ENCODE measurements at regions not wholly inside any gene's neighbourhood (a gene's known extent, or its start where the extent isn't known, plus 50 kb on each side); places are given as distances from the start of the nearest gene placed in this dataset.

DNA sequence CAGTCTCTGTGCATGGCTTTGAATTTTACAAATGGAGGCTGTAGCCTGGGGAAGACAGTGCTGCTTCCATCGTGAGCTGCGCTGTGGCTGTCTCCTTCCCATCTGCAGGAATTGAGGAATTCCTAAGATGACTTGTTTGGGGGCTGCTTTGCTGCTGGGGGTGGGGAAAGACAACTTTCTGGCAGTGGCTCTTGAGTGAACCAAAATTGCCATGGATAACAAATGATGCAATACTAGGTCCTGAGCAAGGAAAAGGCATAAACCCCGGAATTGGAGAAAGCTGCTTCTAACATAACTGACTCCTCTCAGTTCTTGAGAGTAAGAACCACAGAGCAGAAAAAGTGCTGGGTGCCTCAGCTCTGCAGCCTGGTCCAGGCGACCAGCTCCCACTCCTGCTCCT lies 245.0 kb upstream of the RPL38 start:
- DNase-seq, result no peak

DNA sequence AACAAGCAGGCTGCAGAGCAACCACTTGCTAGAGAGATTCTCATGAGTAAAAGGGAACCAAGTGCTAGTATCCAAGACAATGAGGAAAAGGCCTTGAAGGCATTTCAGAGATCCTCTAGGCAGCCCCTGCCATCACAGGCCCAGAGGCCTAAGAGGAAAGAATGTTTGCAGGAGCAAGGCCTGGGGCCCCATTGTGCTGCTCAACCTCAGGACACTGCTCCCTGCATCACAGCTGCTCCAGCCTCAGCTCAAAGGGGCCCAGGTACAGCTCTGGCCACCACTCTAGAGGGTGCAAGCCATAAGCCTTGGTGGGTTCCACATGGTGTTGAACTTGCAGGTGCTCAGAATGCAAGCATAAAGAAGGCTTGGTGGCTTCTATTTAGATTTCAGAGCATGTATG lies 243.0 kb upstream of the RPL38 start:
- no peak for DNase-seq

DNA sequence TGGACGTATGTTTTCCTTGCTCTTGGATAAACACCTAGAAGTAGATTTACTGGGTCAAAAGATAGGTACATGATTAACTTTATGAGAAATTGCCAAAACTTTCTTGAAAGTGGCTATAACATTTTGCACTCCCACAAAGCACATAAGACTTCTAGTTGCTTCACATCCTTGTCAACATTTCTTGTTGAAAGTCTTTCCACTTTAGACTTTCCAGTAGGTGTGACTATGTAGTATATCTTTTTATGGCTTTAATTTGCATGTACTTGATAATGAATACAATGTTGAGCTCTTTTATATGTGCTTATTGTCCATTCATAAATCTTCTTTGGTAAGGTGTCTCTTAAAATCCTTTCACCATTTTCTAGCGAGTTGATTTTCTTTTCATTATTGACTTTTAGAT lies 241.2 kb upstream of the RPL38 start:
- no peak for DNase-seq

DNA sequence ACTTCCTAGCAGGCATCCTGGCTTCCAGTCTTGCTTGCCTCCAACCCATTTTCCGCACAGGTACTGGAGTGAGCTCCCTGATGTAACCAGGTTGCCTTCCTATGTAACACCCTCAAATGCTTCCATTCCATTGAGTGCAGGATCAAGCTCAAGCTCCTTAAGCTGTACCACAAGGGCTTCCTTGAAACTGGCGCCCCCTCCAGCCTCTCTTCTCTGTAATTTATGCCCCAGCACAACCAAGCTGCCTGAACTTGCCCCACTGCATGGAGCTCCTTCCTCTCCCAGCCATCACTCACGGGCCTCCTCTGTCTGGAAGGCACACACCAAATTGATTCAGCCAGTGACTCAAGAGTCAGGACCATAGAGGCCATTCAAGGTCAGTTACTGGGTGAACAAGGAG lies 234.8 kb upstream of the RPL38 start:
- no peak for DNase-seq

DNA sequence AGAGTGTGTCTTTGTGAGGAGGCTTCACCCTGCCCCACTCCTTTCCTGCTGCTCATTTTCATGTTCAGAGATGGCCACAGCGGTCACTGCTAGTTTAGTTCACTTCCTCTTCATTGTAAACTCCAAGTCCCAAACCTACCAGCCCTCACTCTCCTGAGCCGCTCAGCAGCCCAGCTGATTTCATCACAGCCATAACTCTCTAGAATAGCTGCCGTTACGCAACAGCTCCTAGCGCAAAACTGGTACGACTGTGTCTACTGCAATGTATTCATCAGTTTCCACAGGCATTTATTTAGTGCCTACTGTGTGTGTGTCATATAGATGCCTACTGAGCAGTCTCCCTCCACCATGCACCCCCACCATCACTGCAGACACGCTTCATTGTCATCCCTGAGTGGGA lies 233.5 kb upstream of the RPL38 start:
- DNase-seq, result no peak

DNA sequence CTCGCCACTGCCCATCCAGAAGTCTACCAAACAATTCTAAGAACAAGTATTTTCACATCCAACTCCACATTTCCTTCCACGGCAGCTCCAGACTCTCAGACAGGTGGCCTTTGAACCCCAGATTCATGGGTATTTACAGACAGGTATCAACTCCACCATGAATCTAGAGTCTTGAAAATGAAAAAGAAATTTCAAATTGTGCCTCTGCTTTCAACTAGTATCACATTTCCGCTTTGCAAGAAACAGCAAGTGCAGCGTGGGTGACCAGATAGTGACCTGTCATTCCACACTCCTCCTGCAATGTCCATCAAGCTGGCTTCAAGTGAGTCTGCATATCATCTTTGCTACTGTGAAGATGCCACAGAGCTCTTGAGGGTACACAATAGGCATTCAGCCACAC lies 232.4 kb upstream of the RPL38 start:
- no peak for DNase-seq

DNA sequence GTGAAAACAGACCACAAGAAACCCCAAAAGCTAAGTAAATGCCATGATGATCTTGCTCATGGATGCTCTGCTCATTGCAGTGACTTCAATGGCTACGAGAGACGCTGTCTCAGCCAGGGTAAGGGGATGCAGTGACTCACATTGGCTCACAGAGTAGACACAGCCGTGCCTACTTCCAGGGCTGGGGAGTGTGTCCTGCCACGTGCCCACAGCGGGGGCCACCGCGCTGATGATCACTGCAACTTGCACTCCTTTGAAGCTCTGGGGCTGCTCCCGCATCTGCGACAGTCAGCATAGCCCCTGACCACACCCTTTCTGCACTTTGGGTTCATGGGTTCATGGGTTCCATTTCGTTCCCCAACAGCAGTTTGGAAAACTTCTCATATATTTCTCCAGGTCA lies 231.4 kb upstream of the RPL38 start:
- DNase-seq, result no peak

DNA sequence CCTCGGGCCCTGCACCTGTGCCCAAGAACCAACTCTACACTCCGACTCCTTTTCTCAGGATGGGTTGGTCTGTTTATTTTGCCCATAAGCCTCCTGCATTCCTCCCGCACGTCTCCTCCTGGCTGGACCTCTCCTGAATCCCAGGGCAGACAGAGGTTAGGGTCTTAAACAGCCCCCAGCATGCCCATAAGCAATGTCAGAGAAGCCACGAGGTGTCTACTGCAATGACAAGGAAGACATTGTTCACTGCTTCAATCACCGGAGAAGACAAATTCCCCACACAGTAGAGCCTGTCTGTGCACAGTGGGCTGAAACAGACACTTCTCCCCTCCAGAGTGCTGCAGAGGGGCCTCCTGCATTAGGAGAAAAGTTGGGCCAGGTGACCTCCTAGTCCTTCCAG lies 230.6 kb upstream of the RPL38 start:
- no peak for DNase-seq

DNA sequence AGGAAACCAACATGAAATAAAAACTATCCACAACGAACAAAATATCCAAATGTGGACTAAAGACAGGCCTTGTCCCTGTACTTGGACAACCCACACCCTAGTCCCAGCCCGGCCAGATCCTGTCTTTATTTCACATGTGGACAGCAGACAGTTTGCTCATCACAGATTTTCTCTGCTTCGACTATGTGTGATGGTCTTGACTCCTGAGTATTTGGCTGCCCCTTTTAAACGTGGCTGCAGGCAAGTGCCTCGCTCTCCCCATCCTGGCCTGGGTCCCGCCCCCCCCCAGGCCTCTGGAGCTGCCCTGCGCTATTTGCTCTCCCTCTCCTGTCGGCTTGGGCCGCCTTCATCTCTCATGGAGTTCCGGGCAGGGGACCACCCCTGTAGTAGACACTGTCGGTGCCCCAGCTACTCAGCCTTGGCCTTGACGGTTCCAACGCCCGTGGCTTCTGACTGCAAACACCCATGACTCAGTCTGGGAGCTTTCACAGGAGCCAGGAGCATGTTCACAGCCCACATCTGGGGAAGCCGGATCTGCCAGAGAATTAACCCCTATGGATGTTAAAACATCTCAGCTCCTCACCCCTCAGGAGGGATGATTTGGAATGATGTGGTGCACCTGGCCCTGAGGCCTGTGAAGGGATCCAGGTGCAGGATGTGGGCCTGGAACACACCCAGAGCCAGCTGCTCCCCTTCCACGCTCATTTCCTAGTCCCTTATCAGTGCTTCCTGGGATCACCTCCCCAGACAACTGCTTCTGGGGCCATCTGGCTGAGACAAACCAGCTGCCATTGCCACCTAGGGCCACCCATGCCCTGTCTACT lies 229.7 kb upstream of the RPL38 start:
- DNase-seq, result no peak

DNA sequence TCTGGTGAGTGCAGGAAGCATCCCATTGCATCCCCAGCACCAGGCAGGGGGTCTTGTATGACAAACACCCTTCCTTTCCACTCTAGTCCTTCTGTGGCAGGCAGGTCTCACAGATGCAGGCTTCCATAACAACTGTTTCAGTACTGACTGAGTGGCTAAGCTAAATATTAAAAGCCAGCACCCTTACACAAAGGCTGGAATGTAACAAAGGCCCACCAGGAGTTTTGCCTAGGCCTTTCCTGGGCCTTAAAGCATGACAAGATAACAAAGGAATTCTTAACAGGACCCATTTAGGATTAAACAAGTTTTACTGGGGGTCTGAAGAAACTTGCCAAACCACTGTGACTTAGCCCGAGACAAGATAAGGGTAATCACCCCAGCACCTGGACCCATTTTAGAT lies 228.9 kb upstream of the RPL38 start:
- DNase-seq, result no peak

DNA sequence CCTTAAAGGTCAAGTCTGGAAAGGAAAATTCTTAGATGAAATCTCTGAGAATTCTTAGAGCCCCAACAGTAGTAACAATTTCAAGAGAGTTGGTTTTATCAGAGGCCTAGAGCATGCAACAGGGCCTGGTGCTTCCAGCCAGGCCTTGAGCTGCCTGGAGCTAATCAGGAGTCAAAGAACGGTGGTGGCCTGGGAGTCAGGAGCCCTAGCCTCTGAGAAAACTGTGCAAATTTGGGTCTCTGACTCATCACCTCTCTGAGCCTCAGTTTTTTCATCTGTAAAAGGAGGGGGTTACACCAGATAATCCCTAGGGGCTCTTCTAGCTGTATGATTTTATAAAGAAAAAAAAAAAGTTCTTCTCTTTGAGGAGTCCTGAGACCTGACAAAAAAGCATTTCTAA lies 227.3 kb upstream of the RPL38 start:
- DNase-seq, result peak in 1 of 2 experiments; percentile 3

DNA sequence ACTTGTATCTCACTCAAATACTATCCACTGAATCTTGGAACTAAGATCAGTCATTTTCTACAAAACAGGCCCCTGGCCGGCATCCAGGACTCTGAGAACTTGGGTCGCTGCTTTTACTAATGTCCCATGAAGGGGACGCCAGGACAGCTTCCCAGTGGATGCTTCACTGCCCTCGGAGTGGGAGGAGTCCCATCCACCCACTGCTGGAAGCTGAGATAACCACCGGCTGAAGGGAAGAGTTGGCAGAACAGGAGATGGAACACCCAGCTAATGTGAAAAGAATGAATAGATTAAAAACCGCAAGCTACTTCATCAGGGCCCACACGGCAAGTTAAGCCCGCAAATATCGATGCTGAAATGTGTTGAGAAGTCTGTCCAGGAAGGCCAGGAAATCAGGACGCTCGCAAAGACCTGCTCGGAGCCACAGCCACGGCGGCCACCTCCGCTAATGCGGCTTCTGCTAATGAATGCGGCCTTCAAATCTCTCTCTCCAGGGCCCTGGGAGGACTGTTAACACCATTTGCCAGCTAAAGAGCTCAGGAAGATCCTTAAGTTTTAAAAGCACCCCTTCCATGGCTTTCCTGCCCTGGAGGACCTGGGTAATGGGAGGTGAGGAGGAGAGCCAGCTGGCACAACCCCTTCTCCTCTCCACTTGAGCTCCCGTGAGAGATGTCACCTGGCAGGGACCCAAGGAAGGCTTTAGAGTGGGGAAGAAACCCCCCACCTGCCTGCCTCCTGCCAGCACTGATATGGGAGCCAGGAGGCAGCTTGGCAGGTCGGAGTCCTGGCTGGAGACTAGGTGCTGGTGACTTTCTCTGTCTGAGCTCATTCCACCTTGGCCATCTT lies 226.6 kb upstream of the RPL38 start:
- DNase-seq, result peak; percentile 65 to 88

DNA sequence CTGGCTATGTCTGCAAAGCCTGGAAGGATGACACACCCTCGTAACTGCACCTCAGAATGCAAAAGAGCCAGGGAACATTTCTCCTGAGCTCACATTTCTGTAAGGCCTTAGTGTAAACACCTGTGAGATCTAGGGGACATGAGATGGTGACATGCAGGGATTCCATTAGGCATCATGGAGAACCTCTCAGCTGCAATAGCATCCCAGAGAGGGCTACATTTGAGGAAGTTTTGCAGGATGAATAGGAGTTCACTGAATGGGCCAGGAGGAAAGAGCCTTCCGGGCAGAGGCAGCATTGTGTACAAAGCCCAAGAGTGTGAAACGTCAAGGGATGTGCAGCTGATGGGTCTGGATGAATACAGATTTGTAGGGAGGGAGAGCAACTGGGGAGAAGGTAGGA lies 223.0 kb upstream of the RPL38 start:
- no peak for DNase-seq

DNA sequence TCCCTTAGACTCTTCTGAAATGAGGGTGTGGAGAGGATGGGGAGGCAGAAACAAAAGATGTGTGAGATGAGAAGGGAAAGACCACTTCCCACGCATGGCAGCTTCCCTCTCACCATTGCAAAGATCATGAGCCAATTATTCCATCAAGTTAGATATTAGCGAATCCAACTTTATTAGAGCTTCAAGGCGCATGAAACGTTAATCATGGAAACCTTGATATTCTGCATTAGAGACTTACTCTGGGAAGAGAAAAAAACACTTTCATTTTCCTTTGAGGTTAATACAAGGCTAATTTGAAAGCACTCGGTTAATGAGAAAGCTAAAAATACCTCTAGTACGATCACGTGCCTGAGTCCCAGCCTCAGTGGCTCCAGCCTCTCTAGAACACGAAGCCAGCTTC lies 220.6 kb upstream of the RPL38 start:
- DNase-seq, result no peak

DNA sequence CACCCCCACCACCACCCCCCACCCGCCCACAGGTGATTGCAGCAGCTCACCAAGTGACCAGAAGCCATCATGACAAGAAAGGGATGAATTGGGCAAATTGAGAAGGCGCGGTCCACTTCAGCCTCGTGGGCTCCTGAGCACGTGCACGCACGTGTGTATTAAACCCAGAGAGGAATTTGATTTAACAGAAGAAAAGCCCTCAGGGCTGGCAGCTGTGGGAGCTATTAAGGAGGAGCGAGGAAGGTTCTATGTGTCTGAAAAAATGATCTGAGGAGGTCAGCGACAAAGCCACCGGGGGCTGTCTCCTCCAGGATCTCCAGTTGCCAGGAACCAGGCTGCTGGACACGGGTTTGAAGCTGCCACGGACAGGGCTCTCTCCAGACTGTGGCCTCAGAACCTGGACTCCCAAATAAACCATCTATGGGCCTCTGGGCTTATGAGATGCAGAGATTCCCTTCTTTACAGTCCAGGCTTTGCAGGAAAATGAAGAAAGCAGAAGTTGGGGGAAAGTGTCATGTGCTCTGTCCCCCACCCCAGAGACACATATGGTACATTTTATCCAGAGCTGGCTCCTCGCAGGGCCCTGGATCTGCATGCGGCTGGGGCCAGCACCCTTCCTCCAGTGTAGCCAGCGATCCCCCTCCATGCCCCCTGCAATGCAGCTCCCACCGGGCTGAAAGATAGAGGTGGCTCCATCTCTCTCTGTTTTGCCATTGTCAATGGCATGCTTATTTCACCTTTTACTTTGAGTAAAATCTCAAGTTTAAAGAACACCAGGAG lies 219.7 kb upstream of the RPL38 start:
- DNase-seq, result no peak

DNA sequence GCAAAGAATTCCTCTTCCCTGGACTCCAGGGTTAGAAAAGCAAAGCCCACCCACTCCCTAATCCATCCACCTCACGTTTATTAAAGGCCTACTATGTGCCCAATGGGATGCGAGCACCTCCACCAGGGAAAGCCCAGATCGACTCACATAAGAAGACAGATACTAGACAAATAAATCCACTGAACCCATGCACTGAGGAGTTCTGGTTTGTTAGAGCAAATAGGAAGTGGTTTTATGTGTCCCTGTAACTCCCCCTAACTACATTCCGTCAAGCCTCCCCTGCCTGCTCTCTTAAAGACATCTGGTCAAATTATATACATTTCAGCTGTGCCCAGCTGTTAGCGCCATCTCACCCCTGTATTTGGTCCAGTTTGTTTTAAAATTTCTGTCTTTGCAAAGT lies 218.5 kb upstream of the RPL38 start:
- DNase-seq, result no peak

DNA sequence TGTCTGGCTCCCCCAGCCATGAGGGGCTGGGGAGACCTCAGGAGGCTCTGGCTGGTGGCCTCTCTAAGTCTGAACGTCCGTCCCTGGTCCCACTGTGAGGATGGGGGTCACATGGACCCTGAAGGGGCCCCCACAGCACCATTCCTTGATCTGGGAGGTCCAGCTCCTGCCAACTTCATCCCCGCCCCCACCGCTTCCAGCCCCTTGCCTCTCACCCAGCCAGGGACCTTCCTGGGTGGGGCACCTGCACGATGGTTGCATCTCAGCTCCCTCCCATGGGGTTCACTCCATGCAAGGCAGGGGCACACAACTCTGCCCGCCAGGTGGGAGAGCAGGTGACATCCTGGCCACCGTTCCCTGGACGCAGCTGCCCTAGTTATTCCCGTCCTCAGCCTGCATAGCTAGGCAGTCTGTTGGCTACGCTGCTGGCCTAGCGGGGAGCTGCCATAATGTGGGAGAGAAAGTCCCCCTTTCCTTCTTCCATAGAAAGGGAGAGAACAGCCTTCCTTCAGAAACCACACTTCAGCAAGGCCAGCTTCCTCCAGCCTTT lies 217.9 kb upstream of the RPL38 start:
- no peak for DNase-seq

DNA sequence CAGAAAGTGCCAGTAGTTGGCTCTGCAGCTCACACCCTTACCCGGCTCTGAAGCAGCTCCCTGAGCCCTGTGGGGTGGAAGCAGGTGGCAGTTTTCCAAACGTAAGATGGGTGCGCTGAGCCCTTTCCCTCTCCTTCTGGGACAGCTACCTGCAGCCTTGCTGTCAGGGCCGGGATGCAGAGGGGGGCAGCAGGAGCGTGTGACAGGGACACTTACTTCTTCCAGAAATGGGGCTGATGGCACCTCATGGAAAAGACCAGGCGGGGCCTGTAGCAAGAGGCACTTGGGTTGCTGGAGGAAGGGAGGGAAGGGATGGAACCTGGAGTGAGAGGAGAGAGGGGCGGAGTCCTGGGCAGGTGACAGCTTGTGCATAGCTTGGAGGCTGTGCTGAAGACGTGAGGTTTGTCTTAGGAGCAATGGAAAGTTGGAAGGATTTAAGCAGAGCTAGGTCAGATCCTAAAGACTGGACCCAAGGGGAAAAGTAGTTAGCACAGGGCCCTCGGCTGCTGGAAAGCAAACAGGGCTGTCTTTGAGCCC lies 216.8 kb upstream of the RPL38 start:
- no peak for DNase-seq

DNA sequence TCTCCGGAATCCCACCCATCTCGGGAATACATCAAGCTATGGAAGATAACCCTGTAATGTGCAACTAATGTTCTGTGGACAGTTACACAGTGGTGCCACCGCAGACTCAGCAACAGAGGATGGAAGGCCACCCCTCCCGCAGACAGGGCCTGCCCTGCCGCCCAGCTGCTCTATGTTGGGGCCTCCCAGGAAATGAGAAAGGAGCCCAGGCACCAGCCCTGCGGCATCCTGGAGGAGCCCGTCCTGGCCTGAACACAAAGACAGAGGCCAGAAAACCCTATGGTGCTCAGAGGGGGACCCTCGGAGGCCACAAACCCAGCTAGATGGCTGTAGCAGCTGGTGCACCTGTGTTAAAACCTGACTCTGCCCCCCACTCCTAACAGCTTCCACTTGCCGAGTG lies 216.1 kb upstream of the RPL38 start:
- DNase-seq, result no peak

DNA sequence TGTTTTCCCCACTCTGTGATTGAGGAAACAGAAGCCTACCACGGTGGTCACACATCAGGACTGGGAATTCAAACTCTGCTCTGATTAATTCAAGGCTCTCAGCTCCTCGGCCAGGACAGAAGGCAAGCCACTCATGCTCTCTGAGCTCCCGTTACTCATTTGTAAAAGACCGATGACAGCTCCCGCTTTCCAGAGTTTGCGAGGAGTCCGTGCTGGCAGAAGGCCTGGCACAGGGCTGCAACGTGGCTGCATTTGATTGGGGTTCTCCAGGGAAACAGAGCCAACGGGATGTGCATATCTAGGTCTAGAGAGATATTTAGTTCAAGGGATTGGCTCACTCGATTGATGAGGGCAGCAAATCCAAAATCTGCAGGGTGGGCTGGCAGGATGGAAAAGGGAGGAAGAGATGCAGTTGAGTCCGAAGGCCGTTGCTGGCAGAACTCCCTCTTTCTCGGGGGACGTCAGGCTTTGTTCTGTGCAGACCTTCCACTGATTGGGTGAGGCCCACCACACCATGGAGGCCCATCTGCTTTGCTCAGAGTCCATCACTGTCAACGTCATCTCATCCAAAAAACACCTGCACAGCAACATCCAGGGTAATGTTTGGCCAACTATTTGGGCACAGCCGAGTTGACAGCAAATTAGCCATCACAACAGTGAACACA lies 215.5 kb upstream of the RPL38 start:
- DNase-seq, result peak; percentile 55 to 80

DNA sequence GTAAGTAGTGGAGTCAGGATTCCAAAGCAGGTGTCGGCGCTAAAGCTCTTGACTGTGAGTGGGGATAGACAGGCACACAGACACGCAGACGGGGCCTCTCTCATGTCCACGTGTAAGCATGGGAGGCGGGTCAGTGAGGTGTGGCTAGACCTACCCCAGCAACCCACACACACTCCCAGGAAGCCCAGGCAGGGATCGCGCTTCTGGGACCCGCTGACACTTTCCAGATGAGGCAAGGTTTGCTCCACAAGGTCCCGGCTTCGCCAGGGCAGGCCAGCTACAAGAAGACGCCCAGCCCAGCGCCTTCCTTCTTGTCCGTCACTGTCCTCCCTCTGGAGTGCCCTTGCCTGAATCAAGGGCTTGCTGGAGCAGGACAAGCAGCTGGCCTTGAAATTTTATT lies 213.8 kb upstream of the RPL38 start:
- DNase-seq, result no peak

DNA sequence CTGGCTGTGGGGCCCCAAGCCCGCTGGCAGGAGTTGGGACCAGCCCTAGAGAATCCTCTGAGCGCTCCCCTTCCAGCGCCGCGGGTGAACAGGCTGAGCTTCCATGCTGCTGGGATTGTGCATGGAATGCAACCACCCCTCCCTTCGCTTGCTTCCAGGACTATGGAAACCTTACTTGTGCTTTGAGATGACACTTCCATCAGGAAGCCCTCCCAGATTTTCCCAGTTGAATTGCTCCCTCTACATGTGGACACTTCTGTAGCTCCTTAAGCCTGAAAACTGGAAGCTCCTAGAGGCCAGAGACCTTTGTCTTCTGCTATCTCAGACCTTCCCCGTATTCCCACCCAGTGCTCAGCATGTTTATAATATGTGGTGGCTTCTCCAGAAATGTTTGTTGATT lies 213.2 kb upstream of the RPL38 start:
- no peak for DNase-seq

All from NCI-H446 (cell line).